GM19455 (cell line): ENCODE measurements at regions not wholly inside any gene's neighbourhood (a gene's known extent, or its start where the extent isn't known, plus 50 kb on each side); places are given as distances from the start of the nearest gene placed in this dataset.
"Not testable (repeated sequence)": the region's sequence is repeated elsewhere in the genome, so short reads cannot be mapped to it uniquely, and the experiment has no call there.

Source experiments
- ATAC-seq: cut with Tn5 transposase; IDR thresholded peaks from one replicate; pipeline ENCODE4 v1.9.1; 2021; ENCODE audit not compliant: unreplicated experiment

DNA sequence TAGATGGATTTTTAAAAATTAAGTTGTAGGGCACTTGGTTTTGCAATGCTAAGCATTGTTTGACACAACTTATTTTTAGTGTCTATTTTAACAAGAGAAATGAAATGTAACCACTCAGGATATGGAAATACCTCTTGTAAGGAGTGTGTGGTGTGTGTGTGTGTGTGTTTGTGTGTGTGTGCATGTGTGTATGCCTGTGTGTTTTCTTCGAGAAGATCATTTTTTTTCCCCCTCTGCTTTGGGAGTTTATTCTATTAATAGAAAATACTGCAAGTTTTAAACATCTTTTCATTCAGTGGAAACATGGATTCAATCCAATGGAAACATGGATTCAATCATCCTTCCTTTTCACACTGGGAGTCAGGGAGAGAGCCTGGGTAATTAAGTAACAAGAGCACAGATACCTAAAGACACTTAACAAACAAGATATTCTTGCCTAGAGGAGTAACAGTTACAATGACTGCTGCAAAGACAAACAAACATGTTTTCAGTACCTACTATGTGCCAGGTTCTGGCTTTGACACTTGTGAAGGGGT lies 567.2 kb upstream of the TBL1XR1 start:
- ATAC-seq: no peak

DNA sequence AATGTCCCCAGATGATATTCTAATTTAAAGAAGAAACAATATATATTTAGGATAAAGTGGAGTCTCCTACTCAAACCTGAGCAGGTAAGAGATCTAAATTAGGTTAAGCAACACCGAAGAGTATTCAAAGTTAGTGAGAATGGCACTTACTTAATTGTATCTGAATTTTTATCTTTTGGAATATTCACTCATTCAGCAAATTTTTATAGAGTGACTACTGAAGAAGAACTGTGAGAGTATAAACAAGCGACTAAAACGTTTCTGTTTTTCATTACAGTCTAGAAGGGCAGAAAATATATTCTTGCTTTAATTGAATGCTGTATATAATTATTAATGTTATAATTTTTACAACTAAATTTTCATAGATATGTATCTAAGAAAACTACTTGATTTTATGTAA lies 567.7 kb upstream of the TBL1XR1 start:
- ATAC-seq: no peak

DNA sequence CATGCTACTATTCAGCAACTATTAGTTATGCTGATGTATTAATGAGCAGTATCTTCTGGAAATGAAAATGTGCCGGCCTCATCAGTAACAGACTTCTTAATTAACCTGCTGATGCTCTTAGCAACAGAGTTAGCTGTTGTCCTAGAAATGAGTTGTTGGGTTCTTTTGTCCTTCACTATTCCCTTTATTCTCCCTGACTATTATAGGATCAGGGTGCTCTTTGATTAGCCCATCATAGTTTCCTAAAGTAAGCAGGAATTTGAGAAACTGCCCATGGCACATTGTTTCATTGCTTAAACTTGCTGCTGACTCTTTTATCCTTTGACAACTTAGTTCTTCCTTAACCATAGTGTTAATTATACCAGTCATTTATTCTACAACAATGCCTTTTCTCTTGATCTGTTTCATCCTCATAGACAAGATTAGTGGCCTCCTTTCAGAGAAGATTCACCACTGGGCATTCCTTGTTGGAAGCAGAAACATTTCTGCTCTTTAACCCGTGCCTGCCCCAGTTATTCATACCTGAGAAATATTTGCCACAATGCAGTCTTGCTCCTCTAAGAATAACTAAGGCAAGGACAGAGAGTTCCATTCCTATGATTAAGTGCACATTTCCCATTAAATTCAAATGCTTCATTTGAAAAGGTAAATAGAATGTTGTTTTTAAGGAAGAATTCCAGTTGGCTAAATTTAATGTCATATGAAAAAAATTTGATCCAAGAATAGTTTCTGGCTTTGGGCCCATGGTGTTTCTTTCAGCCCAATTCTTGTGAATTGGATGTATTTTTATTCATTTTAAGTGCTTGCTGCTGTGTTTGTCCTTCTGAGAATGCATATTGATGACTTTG lies 573.3 kb upstream of the TBL1XR1 start:
- ATAC-seq: no peak

DNA sequence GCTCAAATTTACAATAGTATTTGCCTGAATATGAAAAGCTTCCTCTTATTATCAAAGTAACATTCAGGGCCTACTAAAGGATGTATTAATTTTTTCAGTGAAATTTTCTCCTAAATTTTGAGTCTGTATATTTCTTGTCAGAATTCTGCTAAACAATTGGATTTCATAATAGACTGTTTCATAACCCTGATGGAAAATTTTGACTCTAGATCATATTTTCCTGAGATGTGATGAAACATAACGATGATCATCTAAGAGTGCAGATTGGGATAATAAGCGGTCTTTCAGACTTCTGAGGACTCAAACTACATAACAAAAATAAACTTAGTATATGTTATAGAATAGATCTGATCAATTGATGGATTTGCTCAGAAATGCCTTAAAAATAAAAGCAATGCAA lies 574.5 kb upstream of the TBL1XR1 start:
- no peak for ATAC-seq

DNA sequence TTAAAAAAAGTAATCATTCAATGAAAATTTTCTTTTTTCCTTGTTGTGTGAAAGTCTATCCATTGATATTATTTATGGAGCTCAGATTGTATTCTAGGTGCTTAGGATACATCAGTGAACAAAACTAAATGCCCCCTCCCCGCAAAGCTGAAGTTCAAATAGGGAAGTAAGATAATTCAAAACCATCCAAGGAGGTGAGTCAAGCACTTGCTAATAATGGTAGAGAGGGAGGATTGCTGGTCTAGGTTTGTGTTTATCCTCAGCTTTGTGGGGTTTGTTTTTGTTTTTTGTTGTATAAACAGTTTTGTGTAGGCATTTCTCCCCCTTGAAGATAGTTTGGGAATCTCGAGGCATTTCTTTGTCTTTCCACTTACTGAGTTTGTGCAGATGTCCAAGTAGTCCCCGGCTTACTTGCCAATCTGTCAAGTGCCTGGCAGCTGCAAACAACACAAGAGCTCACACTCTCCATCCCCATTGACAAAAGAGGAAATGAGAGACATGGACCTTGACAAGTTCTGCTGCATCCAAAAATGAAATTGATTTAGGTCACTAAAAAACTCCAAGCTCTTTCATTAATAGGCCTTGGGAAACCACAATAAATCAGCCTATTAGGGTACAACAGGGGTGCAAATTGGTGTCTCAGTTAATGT lies 575.8 kb upstream of the TBL1XR1 start:
- ATAC-seq: no peak

DNA sequence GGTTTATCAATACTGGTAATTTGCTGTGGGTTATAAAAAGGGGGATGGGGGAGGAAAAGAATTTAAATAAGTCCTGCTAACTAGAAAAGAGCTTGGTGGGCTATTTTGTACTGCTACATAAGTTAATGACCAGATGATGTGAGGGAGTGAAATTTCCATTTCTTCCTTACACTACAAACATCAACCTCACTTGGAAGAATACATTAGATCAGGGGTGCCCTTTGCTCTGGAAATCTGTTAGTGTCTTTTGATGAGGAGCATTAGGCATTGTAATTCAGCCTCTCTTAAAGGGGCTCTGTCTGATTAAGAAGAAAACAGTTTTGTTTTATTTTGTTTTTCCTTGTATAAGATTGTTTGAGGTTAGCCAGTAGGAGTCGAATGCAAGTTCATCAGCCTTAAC lies 576.4 kb upstream of the TBL1XR1 start:
- no peak for ATAC-seq

DNA sequence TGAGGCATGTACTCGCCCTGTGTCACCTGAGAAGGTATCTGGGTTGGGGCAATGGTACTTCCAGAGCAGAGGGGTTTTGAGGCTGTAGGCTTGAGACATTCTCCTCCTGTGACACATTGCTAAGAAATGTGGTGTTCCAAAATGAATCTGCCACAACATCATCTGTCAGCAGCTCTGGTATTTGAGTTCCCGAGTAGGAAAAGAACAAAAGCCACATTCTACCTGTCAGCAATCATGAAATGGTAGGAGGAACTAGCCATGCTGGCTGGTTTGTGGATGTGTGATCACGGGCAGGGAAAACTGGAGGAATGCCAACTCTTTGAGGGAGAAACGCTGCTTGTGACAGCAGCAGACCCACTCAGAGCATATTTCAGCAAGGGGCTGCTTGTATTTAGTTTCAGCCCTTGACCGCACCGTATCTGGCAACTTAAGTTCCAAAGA lies 579.4 kb upstream of the TBL1XR1 start:
- no peak for ATAC-seq

DNA sequence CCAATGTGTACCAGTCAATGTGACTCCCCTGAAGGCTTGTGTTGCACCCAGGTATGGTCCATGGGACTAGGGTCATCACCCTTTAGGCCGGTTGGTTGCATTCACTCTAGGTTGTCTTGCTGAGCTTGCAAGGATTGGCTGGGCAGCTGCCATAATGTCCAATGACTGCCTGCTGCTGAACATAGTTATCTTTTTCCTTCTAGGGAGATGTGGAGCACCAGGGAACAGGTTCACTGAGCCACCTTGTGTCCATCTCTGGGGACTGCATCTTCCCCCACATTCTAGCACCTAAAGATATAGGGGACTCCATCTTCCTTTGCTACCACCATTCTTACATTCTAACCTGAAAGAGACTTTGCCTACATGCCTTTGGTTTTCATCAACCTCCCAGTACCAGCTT lies 580.4 kb upstream of the TBL1XR1 start:
- peak; percentile 90 for ATAC-seq

DNA sequence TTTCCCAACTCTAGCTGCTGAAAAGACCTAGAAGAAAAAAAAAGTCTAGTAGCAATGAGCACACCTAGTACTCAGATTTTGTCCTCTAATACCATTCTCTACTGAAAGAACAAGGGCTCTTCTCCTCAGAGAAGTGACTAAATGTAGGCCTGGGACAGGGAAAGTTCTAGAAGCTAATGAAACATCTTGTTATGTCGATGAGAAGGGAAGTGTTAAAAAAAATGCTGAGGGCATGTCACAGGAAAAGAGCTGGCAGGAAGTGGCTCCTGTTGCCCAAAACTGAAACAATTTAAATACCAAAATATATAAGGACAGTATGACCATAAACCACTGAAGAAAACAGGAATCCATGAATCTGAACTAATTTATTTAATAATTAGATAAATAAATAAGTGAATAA lies 581.4 kb upstream of the TBL1XR1 start:
- ATAC-seq: no peak

DNA sequence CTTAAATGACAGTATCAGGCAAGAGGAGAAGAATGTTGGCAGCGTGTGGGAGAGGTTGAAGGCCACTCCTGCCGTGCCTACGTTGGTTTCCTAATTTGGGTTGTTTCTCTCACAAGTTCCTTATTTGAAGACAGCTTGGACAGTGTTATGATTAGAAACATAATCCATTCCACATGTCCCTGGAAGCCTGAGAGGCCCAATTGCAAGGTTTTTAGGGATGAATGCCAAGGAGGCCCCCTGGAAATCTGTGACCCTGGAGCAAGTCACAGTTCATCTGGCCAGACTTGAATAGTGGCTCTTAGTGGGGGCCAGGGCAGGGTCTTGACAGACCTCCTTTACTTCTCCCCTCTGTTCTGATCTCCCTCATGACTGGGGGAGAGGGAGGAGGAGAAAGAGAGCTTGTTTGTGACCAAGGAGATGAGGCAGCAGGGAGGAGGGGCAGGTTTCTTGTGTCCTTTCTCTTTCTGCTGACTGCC lies 584.4 kb upstream of the TBL1XR1 start:
- ATAC-seq: no peak

DNA sequence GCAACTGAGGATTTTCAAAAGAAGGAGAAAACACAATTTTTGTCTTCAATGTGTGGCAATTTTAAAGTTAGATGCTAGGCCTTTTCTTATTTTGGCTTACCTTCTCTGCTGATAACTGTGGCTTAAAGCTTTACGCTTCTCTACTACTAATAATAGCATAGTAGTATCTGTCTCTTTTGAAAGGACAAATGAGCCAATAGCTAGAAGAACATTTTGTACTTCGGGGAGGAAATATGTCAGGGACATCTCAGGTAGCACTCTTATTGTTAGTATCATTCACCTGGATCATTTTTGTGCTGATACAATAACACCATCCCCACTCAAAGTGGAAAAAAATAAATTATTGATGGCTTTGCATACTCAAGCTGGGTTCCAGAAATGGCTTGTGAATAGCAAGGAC lies 586.1 kb upstream of the TBL1XR1 start:
- ATAC-seq: no peak

DNA sequence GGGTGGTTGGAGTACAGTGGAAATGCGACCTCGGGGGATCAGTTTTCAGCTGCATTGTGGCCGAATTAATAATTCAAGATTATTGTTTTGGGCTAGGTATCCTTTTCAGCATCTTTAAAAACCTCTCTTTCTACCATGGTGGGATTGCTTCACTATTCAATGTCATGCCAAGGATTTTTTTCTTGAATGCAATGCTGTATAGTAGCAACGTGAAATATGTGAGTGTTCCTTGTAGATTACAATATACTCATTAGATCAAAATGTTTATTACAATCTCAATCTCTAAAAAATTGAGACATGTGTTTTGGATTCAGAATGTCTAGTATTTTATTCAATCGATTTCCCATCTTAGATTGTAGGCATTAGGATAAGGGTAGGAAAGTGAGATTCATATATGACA lies 586.5 kb upstream of the TBL1XR1 start:
- no peak for ATAC-seq

DNA sequence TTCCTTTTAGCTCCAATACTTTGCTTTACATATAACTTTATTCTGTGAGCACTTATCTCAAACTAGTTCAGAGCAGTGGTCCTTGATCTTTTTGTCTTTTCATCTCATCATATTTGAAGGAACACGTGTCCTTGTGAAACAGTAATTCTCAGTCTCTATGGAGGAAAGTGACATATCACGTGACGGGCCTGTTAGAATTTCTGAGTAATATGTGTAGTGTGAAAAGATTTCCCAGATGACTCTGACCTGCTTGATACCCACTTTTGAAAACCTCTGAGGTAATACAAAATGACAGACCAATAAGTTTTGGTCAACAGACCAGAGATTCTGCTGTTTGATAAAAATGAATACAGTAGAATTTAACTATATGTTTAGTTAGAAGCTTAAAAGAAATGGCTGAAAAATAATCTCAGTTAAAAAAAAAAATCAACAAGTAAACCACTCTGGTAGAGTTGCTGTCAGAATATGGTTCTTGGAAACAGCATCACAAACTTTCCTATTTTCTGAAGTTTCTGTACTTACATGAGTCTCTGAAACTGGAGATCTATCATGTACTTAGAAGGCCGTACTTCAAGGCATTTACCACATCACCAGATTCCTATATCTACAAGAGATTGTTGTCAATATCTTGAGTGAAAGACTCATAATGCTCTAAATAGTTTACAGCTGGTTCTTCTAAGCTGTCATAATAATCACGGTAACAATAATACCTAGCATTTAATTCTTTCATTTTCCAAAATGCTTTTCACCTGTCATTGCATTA lies 590.2 kb upstream of the TBL1XR1 start:
- no peak for ATAC-seq

DNA sequence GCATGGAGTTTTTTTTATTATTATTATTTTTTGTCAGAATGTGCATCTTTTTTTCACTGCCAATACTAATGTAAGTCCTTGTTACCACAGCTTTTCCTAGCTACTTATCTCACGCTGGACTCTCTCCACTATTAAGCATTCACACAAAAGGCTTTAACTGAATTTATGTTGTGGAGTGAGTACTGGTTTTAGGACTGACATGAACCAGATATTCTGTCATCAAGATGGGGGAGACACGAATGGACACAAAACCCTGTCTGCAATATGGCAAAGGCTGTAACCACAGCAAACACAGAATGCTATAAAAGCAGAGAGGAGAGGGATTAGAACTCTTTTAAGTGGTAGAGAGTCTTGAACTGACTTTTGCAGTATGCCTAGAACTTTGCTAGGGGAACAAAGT lies 592.2 kb upstream of the TBL1XR1 start:
- no peak for ATAC-seq

DNA sequence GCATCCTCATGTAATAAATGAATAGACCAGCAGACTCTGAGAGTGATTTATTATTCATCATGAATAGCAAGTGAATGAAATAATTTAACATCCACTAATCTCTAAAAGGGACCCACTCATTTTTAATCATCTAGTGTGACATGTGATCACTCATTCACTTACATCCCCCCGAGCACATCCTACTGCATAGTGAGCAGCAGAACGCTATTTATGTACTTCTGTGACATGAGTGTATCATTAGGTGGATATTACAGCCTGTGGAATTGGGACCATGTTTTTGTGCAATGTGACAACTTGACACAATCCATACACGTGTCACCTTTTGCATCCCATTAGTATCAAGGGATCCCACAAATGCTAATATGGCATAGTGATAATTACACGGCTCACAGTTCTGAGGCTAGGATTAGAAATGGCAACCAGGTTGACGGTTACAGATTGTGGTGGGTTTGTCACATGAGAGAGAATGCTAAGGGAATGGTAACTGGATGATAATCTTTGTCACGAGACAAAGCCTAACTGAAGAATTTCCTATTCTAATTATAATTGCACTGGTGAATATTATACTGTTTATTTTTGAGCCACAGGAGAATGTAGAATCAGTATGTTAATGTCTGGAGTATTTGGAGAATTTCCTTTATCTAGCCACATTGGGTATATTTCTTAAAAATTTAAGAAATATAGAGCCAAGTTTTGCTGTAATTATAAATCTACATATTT lies 595.2 kb upstream of the TBL1XR1 start:
- ATAC-seq: no peak

DNA sequence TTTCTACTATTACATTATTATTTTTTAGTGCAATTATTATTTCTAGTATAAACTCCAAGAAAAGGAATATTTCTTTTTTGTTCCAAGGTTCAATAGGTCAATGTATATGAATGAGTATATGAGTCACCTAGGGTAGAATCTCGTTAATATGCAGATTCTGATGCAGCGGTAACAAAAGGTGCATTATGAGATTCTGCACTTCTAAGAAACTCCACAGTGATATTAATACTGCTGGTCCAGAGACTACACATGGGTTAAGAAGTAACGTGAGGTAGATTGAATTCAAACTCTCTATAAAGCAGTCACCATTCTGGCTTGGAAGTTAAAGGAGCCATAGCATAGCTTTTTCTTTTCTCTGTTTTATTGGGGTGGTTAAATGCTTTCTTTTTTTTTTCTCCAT lies 596.2 kb upstream of the TBL1XR1 start:
- ATAC-seq: no peak

DNA sequence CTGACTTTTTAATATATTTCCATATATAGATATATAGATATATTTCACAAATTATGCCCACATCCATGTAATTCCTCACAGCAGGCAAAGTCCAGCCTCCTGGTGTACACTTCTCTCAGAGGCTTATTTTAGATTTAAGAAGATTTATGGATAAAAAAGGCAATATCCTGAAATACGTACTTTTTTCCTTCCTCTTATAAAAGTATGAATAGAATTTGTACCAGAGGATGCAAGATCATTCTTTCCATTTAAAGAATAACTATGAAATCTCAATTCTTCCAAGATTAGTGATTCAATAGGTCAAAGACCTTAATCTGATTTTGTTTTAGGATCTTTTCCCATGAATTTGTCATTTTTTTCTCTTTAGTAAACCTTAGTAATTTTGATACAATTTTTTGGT lies 597.9 kb upstream of the TBL1XR1 start:
- no peak for ATAC-seq

DNA sequence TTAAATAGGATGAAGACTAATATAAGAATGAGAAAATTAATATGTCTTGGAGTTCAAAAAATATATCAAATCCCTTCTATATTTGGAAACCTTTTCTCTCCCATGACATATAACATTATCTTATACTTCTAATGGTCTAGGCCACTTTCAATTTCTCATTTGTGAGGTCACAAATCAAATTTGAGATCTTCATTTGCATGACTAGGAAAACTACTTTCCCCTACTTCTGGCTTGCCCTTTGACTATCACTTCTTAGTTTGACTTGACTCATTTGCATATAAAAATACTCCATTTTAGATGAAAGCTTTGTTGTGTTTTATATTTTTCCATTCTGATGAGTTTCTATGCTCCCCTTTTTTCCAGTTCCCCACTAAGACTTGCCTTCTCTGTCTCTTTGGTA lies 598.6 kb upstream of the TBL1XR1 start:
- ATAC-seq: no peak

DNA sequence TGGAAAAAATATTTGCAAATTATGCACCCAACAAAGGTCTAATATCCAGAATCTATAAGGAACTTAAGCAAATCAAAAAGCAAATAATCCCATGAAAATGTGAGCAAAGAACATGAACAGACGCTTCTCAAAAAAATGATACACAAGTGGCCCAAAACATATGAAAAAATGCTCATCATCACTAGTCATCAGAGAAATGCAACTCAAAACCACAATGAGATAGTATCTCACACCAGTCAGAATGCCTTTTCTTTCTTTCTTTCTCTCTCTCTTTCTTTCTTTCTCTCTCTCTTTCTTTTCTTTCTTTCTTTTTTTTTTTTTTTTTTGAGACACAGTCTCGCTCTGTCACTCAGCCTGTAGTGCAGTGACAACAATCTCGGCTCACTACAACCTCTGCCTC lies 602.9 kb upstream of the TBL1XR1 start:
- ATAC-seq: not testable (repeated sequence)

DNA sequence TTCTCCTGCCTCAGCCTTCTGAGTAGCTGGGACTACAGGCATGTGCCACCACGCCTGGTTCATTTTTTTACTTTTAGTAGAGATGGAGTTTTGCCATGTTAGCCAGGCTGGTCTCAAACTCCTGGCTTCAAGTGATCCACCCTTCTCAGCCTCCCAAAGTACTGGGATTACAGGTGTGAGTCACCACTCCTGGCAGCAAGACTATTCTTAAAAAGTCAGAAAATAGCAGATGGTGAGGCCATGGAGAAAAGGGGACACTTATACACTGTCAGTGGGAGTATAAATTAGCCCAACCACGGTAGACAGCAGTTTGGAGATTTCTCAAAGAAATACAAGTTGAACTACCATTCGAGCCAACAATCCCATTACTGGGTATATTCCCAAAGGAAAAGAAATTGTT lies 603.3 kb upstream of the TBL1XR1 start:
- ATAC-seq: no peak
